WTC11 (cell line): ENCODE measurements at regions not wholly inside any gene's neighbourhood (a gene's known extent, or its start where the extent isn't known, plus 50 kb on each side); places are given as distances from the start of the nearest gene placed in this dataset.

Source experiments
- ATF2 ChIP-seq: sonication (generic); formaldehyde crosslinking; IDR thresholded peaks from 2 replicates; pipeline ENCODE4 v1.8.1; 2022; ENCODE audit warnings: low read depth, missing genetic modification reagents, borderline replicate concordance
- ZNF263 ChIP-seq: sonication (generic); formaldehyde crosslinking; IDR thresholded peaks from 2 replicates; pipeline ENCODE4 v1.8.1; 2022; ENCODE audit warnings: low read depth, mild to moderate bottlenecking, moderate library complexity, missing genetic modification reagents

- TF ChIP-seq ATF2, result no peak
- TF ChIP-seq ZNF263 (CRISPR knock-in tag), result no peak
Measured at GRCh38 chr16:13550254-13550653, 369.7 kb upstream of the ERCC4 start.
